ENCODE measurements at regions not wholly inside any gene's neighbourhood (a gene's known extent, or its start where the extent isn't known, plus 50 kb on each side); places are given as distances from the start of the nearest gene placed in this dataset.

DNA sequence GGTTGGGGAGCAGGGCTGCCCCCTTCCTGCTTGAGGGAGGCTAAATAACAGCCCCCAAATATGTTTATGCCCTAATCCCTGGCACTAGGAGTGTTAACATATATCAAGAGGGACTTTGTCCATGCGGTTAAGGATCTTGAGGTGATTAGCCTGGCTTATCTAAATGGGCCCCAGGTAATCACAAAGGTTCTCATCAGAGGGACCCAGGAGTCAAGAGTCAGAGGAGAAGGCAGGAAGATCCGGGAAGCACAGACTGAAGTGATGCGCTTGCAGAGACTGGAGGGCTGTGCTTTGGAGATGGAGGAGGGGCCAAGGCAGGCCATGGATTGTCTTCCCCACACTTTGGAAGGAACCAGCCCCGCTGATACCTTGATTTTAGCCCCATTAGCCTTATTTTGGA lies 86.4 kb downstream of the IER5 start:
- intact Hi-C loops (cut with micrococcal nuclease): no loop called here
- Histone ChIP-seq H3K4me1 (peaks cover 18% of the 10 kb centered on the region), H3K27me3 (ENCODE audit: low read depth) (no peaks in the 10 kb centered on the region), H3K4me3 (no peak overlapping the region), H3K27ac (replicated peaks) (no peak overlapping the region), H3K36me3 (no peaks in the 10 kb centered on the region), H3K9me3 (replicated peaks) (peaks cover 13% of the 10 kb centered on the region)
- no peak for DNase-seq
- TF ChIP-seq CTCF (IDR thresholded peaks at IDR 0.05; ENCODE audit: borderline replicate concordance): no peak

- intact Hi-C loops (cut with micrococcal nuclease): no loop called here
- H3K36me3 ChIP-seq: no peaks in the 10 kb centered on the region
- H3K27me3 ChIP-seq (ENCODE audit: low read depth): no peaks in the 10 kb centered on the region
- H3K4me1 ChIP-seq: peaks cover 24% of the 10 kb centered on the region
- H3K27ac ChIP-seq (replicated peaks): no peak overlapping the region
- no peak for DNase-seq
- peaks cover 13% of the 10 kb centered on the region for H3K9me3 ChIP-seq (replicated peaks)
- H3K4me3 ChIP-seq: no peak overlapping the region
- TF ChIP-seq CTCF (IDR thresholded peaks at IDR 0.05; ENCODE audit: borderline replicate concordance): no peak
Observed at GRCh38 chr1:181175356-181175910, 86.9 kb downstream of the IER5 start.

- H3K27me3 ChIP-seq (ENCODE audit: low read depth): no peaks in the 10 kb centered on the region
- DNase-seq: no peak
- no peak overlapping the region for H3K4me3 ChIP-seq
- H3K36me3 ChIP-seq: no peaks in the 10 kb centered on the region
- peaks cover 13% of the 10 kb centered on the region for H3K9me3 ChIP-seq (replicated peaks)
- TF ChIP-seq CTCF (IDR thresholded peaks at IDR 0.05; ENCODE audit: borderline replicate concordance): no peak
- intact Hi-C loops (cut with micrococcal nuclease): no loop called here
- H3K4me1 ChIP-seq: peaks cover 29% of the 10 kb centered on the region
- no peak overlapping the region for H3K27ac ChIP-seq (replicated peaks)
Observed at GRCh38 chr1:181175955-181176354, 87.5 kb downstream of the IER5 start.

GRCh38 chr1:181178241-181178879 lies 89.9 kb downstream of the IER5 start:
- no peak for TF ChIP-seq CTCF (IDR thresholded peaks at IDR 0.05; ENCODE audit: borderline replicate concordance)
- Histone ChIP-seq H3K27ac (replicated peaks) (peak overlapping the region; percentile 8), H3K4me3 (no peak overlapping the region), H3K36me3 (no peaks in the 10 kb centered on the region), H3K27me3 (ENCODE audit: low read depth) (no peaks in the 10 kb centered on the region), H3K4me1 (peaks cover 44% of the 10 kb centered on the region), H3K9me3 (replicated peaks) (peaks cover 2% of the 10 kb centered on the region)
- intact Hi-C loops (cut with micrococcal nuclease): no loop called here
- DNase-seq: no peak

GRCh38 chr1:181179279-181179986 lies 90.9 kb downstream of the IER5 start:
- DNase-seq: no peak
- no peak for TF ChIP-seq CTCF (IDR thresholded peaks at IDR 0.05; ENCODE audit: borderline replicate concordance)
- Histone ChIP-seq H3K27ac (replicated peaks) (peak overlapping the region; percentile 82), H3K4me1 (peaks cover 44% of the 10 kb centered on the region), H3K36me3 (no peaks in the 10 kb centered on the region), H3K4me3 (peak overlapping the region; percentile 12), H3K27me3 (ENCODE audit: low read depth) (no peaks in the 10 kb centered on the region), H3K9me3 (replicated peaks) (no peaks in the 10 kb centered on the region)
- intact Hi-C loops (cut with micrococcal nuclease): no loop called here
